GM23338 (cell line): ENCODE measurements at regions not wholly inside any gene's neighbourhood (a gene's known extent, or its start where the extent isn't known, plus 50 kb on each side); places are given as distances from the start of the nearest gene placed in this dataset.

ENCODE experiments used
- ATAC-seq: fragments of 200-7000 bp; cut with Tn5 transposase; 3 replicates; pipeline ENCODE4 v1.9.1; 2020
- DNase-seq: peaks from one replicate; pipeline ENCODE4 v3.0.0-alpha.2; 2015; ENCODE audit warnings: low spot score
- H2AFZ ChIP-seq: fragments of 200-600 bp; sonication (generic); 2 replicates; pipeline ENCODE4 v1.8.0; 2016; ENCODE audit warnings: antibody characterized with exemption, mild to moderate bottlenecking, moderate library complexity
- H3F3A ChIP-seq: fragments of 200-600 bp; sonication (generic); replicated peaks from 2 replicates; pipeline ENCODE4 v1.8.0; 2017; ENCODE audit warnings: antibody characterized with exemption, mixed run types, low read depth
- H3K27ac ChIP-seq: fragments of 200-600 bp; sonication (generic); 2 replicates; pipeline ENCODE4 v1.6.1; 2016; ENCODE audit warnings: low read depth
- H3K27me3 ChIP-seq: fragments of 200-600 bp; sonication (generic); 2 replicates; pipeline ENCODE4 v1.8.0; 2016; ENCODE audit warnings: mild to moderate bottlenecking, mixed run types, moderate library complexity; ENCODE audit not compliant: insufficient read depth
- H3K36me3 ChIP-seq: fragments of 200-600 bp; sonication (generic); 2 replicates; pipeline ENCODE4 v1.8.0; 2016; ENCODE audit warnings: mild to moderate bottlenecking; ENCODE audit not compliant: insufficient read depth
- H3K4me1 ChIP-seq: fragments of 200-600 bp; sonication (generic); 2 replicates; pipeline ENCODE4 v1.8.0; 2016; ENCODE audit warnings: mild to moderate bottlenecking, moderate library complexity; ENCODE audit not compliant: insufficient read depth
- H3K4me2 ChIP-seq: fragments of 200-600 bp; sonication (generic); 2 replicates; pipeline ENCODE4 v1.7.1; 2017; ENCODE audit warnings: mixed run types
- H3K4me3 ChIP-seq: fragments of 200-600 bp; sonication (generic); 2 replicates; pipeline ENCODE4 v1.6.1; 2016; ENCODE audit warnings: mixed run types
- H3K79me2 ChIP-seq: fragments of 200-600 bp; sonication (generic); replicated peaks from 2 replicates; pipeline ENCODE4 v1.8.0; 2017; ENCODE audit warnings: mild to moderate bottlenecking; ENCODE audit not compliant: insufficient read depth
- H3K9me2 ChIP-seq: fragments of 200-600 bp; sonication (generic); 2 replicates; pipeline ENCODE4 v1.8.0; 2017; ENCODE audit not compliant: insufficient read depth
- H4K20me1 ChIP-seq: fragments of 200-600 bp; sonication (generic); replicated peaks from 2 replicates; pipeline ENCODE4 v1.8.0; 2017; ENCODE audit warnings: mild to moderate bottlenecking; ENCODE audit not compliant: insufficient read depth
- H3K27ac Mint-ChIP-seq: 2 replicates; pipeline ENCODE4 v1.8.0; 2020; ENCODE audit warnings: inconsistent platforms, mild to moderate bottlenecking, moderate library complexity, mixed read lengths
- H3K27me3 Mint-ChIP-seq: 3 replicates; pipeline ENCODE4 v1.8.0; 2022; ENCODE audit warnings: low read depth, mild to moderate bottlenecking, moderate library complexity, mixed read lengths, inconsistent platforms; ENCODE audit not compliant: insufficient read depth, poor library complexity
- H3K36me3 Mint-ChIP-seq: 3 replicates; pipeline ENCODE4 v1.8.0; 2021; ENCODE audit warnings: low read depth, mild to moderate bottlenecking, inconsistent platforms, moderate library complexity, mixed read lengths
- H3K4me1 Mint-ChIP-seq: 3 replicates; pipeline ENCODE4 v1.8.0; 2020; ENCODE audit warnings: mild to moderate bottlenecking, inconsistent platforms, mixed read lengths
- H3K4me3 Mint-ChIP-seq: 3 replicates; pipeline ENCODE4 v1.8.0; 2021; ENCODE audit warnings: moderate library complexity, mild to moderate bottlenecking, inconsistent platforms, mixed read lengths
- H3K9me3 Mint-ChIP-seq: 3 replicates; pipeline ENCODE4 v1.8.0; 2020; ENCODE audit warnings: moderate library complexity, mild to moderate bottlenecking, inconsistent platforms, mixed read lengths
- CREB1 ChIP-seq: fragments of 250-450 bp; sonication (Bioruptor Pico); IDR thresholded peaks from 2 replicates; pipeline ENCODE4 v1.5.0; 2020; ENCODE audit warnings: low read depth, mild to moderate bottlenecking, moderate library complexity
- EZH2 ChIP-seq: fragments of 200-600 bp; sonication (generic); IDR thresholded peaks from one replicate; pipeline ENCODE4 v1.8.0; 2017; ENCODE audit warnings: antibody characterized with exemption, mild to moderate bottlenecking, low read depth; ENCODE audit not compliant: unreplicated experiment
- EZH2phosphoT487 ChIP-seq: fragments of 200-600 bp; sonication (generic); IDR thresholded peaks from one replicate; pipeline ENCODE4 v1.8.1; 2018; ENCODE audit warnings: antibody characterized with exemption; ENCODE audit not compliant: unreplicated experiment
- JUNB ChIP-seq: IDR thresholded peaks from one replicate; pipeline ENCODE4 v1.6.1; 2016; ENCODE audit warnings: antibody characterized with exemption; ENCODE audit not compliant: unreplicated experiment
- NANOG ChIP-seq: IDR thresholded peaks from 2 replicates; pipeline ENCODE4 v1.6.1; 2016; ENCODE audit warnings: antibody characterized with exemption, borderline replicate concordance
- STAT1 ChIP-seq: IDR thresholded peaks from one replicate; pipeline ENCODE4 v1.6.1; 2016; ENCODE audit warnings: antibody characterized with exemption; ENCODE audit not compliant: unreplicated experiment
- ZNF114 ChIP-seq: fragments of 250-450 bp; sonication (Bioruptor Pico); IDR thresholded peaks from 2 replicates; pipeline ENCODE4 v1.5.0; 2020; ENCODE audit warnings: mild to moderate bottlenecking, moderate library complexity
- ZNF331 ChIP-seq: fragments of 250-450 bp; sonication (Bioruptor Pico); IDR thresholded peaks from 2 replicates; pipeline ENCODE4 v1.5.0; 2020; ENCODE audit warnings: low read depth, mild to moderate bottlenecking, moderate library complexity
- TF ChIP-seq, protein P1 (sequence below): IDR thresholded peaks from one replicate; pipeline ENCODE4 v1.6.1; 2018; ENCODE audit warnings: antibody characterized with exemption; ENCODE audit not compliant: unreplicated experiment
- TF ChIP-seq, protein P2 (sequence below): IDR thresholded peaks from 2 replicates; pipeline ENCODE4 v1.6.1; 2016; ENCODE audit warnings: antibody characterized with exemption

DNA sequence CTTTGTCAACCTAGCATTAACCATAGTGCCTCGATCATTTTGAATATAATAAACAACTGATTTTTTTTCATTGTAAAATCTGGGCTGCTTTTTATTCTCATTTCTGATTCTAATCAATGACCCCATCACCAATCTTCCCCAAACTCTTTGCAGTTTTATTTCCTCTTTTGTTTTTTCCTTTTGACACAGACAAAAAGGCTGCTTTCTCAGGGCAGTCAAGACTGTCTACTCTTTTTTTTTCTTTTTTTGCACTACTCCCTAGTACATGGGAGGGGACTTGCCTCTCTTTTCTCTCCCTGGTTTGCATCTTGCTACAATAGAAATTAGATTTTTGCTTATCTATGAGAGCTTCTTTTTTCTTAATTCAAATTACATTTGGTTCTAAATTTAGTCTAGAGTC lies 987.9 kb downstream of the ADGRL2 start (continued):
- TF ChIP-seq, protein P1, sequence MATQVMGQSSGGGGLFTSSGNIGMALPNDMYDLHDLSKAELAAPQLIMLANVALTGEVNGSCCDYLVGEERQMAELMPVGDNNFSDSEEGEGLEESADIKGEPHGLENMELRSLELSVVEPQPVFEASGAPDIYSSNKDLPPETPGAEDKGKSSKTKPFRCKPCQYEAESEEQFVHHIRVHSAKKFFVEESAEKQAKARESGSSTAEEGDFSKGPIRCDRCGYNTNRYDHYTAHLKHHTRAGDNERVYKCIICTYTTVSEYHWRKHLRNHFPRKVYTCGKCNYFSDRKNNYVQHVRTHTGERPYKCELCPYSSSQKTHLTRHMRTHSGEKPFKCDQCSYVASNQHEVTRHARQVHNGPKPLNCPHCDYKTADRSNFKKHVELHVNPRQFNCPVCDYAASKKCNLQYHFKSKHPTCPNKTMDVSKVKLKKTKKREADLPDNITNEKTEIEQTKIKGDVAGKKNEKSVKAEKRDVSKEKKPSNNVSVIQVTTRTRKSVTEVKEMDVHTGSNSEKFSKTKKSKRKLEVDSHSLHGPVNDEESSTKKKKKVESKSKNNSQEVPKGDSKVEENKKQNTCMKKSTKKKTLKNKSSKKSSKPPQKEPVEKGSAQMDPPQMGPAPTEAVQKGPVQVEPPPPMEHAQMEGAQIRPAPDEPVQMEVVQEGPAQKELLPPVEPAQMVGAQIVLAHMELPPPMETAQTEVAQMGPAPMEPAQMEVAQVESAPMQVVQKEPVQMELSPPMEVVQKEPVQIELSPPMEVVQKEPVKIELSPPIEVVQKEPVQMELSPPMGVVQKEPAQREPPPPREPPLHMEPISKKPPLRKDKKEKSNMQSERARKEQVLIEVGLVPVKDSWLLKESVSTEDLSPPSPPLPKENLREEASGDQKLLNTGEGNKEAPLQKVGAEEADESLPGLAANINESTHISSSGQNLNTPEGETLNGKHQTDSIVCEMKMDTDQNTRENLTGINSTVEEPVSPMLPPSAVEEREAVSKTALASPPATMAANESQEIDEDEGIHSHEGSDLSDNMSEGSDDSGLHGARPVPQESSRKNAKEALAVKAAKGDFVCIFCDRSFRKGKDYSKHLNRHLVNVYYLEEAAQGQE: no peak
- TF ChIP-seq STAT1 (no peak), ZNF114 (CRISPR knock-in tag) (no peak)
- TF ChIP-seq, protein P2, sequence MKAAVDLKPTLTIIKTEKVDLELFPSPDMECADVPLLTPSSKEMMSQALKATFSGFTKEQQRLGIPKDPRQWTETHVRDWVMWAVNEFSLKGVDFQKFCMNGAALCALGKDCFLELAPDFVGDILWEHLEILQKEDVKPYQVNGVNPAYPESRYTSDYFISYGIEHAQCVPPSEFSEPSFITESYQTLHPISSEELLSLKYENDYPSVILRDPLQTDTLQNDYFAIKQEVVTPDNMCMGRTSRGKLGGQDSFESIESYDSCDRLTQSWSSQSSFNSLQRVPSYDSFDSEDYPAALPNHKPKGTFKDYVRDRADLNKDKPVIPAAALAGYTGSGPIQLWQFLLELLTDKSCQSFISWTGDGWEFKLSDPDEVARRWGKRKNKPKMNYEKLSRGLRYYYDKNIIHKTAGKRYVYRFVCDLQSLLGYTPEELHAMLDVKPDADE: no peak

DNA sequence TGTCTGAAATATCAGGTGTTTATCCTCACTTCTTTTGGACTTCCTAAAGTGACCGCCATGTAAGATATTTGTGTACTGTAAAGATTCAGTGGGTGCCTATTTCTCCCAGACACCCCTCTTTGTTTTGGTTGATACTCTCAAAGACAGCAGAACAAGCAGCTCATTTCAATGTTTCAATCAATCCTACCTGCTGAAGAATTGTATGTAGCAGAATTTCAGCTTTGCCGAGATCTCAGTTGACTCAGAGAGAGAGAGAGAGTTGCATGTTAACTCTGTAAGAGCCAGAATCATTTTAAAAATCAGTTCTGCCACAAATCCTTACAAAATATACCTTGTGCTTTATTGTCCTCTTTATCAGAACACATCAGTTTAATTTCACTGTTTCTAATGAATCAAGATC lies 987.3 kb downstream of the ADGRL2 start:
- H2AFZ ChIP-seq: no peak overlapping the region
- TF ChIP-seq NANOG: no peak
- no peak for TF ChIP-seq EZH2phosphoT487
- no peak for TF ChIP-seq JUNB
- TF ChIP-seq, protein P2: no peak
- no peak for TF ChIP-seq CREB1 (CRISPR knock-in tag)
- TF ChIP-seq, protein P1: no peak
- TF ChIP-seq EZH2: no peak
- no peak for TF ChIP-seq ZNF331 (CRISPR knock-in tag)
- no peak for TF ChIP-seq ZNF114 (CRISPR knock-in tag)

More for the DNA sequence above, 987.3 kb downstream of the ADGRL2 start:
- Histone ChIP-seq H3K9me2 (no peaks in the 10 kb centered on the region), H3F3A (no peaks in the 10 kb centered on the region), H3K27ac (no peak overlapping the region), H3K4me2 (no peak overlapping the region), H3K36me3 (no peaks in the 10 kb centered on the region), H3K27me3 (no peaks in the 10 kb centered on the region), H3K79me2 (no peaks in the 10 kb centered on the region), H4K20me1 (no peaks in the 10 kb centered on the region), H3K4me3 (no peak overlapping the region), H3K4me1 (peaks cover 12% of the 10 kb centered on the region; the same call in 1 of the 2 replicates)
- Mint-ChIP-seq H3K4me3 (no peak overlapping the region), H3K27ac (no peak overlapping the region), H3K4me1 (peaks cover 17% of the 10 kb centered on the region), H3K36me3 (peaks cover 48% of the 10 kb centered on the region), H3K9me3 (peaks cover 23% of the 10 kb centered on the region), H3K27me3 (peaks cover 4% of the 10 kb centered on the region)
- ATAC-seq: no peak
- no peak for DNase-seq
